ENCODE measurements at regions not wholly inside any gene's neighbourhood (a gene's known extent, or its start where the extent isn't known, plus 50 kb on each side); places are given as distances from the start of the nearest gene placed in this dataset.
"Not testable (repeated sequence)": the region's sequence is repeated elsewhere in the genome, so short reads cannot be mapped to it uniquely, and the experiment has no call there.

- H3K27ac ChIP-seq (ENCODE audit: control insufficient read depth, insufficient read depth, low read length): no peak overlapping the region
Observed at GRCh38 chr13:70218618-70219017, 110.4 kb upstream of the KLHL1 start.

GRCh38 chr13:70208968-70209367, 100.7 kb upstream of the KLHL1 start:
- H4K20me1 ChIP-seq (ENCODE audit: control insufficient read depth, extremely low read depth, insufficient read depth, low read length); H3K27me3 ChIP-seq (ENCODE audit: control insufficient read depth, extremely low read depth, insufficient read depth, low read length); H3K9me3 ChIP-seq (ENCODE audit: control insufficient read depth, low read depth, low read length); DNase-seq (ENCODE audit: low read depth, low spot score); H3K79me2 ChIP-seq (ENCODE audit: control insufficient read depth, insufficient read depth, low read length); H3K4me3 ChIP-seq (ENCODE audit: control insufficient read depth in 2 of 3, extremely low read depth in 1 of 3, insufficient read depth in 2 of 3, low read depth in 1 of 3, low read length in 3 of 3); FAIRE-seq; H3K9ac ChIP-seq (ENCODE audit: control insufficient read depth, extremely low read depth, insufficient read depth, low read length); H3K9me1 ChIP-seq (ENCODE audit: control insufficient read depth, extremely low read depth, insufficient read depth, low read length); H3K4me1 ChIP-seq (ENCODE audit: control insufficient read depth, extremely low read depth, insufficient read depth, low read length); dilution Hi-C loops (cut with MboI; ENCODE audit: extremely low pct_ligation_motif_present, low sequenced_read_pairs); H3K36me3 ChIP-seq (ENCODE audit: control insufficient read depth in 2 of 2, extremely low read depth in 1 of 2, insufficient read depth in 2 of 2, low read length in 2 of 2); H2AFZ ChIP-seq (ENCODE audit: control insufficient read depth, low read length); H3K27ac ChIP-seq (ENCODE audit: control insufficient read depth, insufficient read depth, low read length); H3K4me2 ChIP-seq (ENCODE audit: control insufficient read depth, extremely low read depth, insufficient read depth, low read depth, low read length): not testable (repeated sequence)

More at GRCh38 chr13:70218618-70219017, 110.4 kb upstream of the KLHL1 start:
- DNase-seq (ENCODE audit: low read depth, low spot score): no peak
- no peaks in the 10 kb centered on the region for H3K9me3 ChIP-seq (ENCODE audit: control insufficient read depth, low read depth, low read length)
- H3K9ac ChIP-seq (ENCODE audit: control insufficient read depth, extremely low read depth, insufficient read depth, low read length): no peak overlapping the region
- no peak overlapping the region for H3K4me2 ChIP-seq (ENCODE audit: control insufficient read depth, extremely low read depth, insufficient read depth, low read depth, low read length)
- H4K20me1 ChIP-seq (ENCODE audit: control insufficient read depth, extremely low read depth, insufficient read depth, low read length): no peaks in the 10 kb centered on the region
- no peaks in the 10 kb centered on the region for H3K4me1 ChIP-seq (ENCODE audit: control insufficient read depth, extremely low read depth, insufficient read depth, low read length)
- dilution Hi-C loops (cut with MboI; ENCODE audit: extremely low pct_ligation_motif_present, low sequenced_read_pairs): no loop called here
- H3K27me3 ChIP-seq (ENCODE audit: control insufficient read depth, extremely low read depth, insufficient read depth, low read length): no peaks in the 10 kb centered on the region
- H2AFZ ChIP-seq (ENCODE audit: control insufficient read depth, low read length): no peak overlapping the region
- H3K36me3 ChIP-seq (ENCODE audit: control insufficient read depth in 2 of 2, extremely low read depth in 1 of 2, insufficient read depth in 2 of 2, low read length in 2 of 2): no peaks in the 10 kb centered on the region
- H3K4me3 ChIP-seq (ENCODE audit: control insufficient read depth in 2 of 3, extremely low read depth in 1 of 3, insufficient read depth in 2 of 3, low read depth in 1 of 3, low read length in 3 of 3): no peak overlapping the region
- FAIRE-seq: no peak
- H3K9me1 ChIP-seq (ENCODE audit: control insufficient read depth, extremely low read depth, insufficient read depth, low read length): no peaks in the 10 kb centered on the region
- no peaks in the 10 kb centered on the region for H3K79me2 ChIP-seq (ENCODE audit: control insufficient read depth, insufficient read depth, low read length)
- TF ChIP-seq CTCF (optimal IDR thresholded peaks at IDR 0.05 in 1 of 3, IDR thresholded peaks at IDR 0.05 in 1 of 3, conservative IDR thresholded peaks at IDR 0.05 in 1 of 3; ENCODE audit: extremely low read depth in 1 of 3, insufficient read depth in 2 of 3, low read length in 3 of 3) (no peak), EZH2 (IDR thresholded peaks at IDR 0.05; ENCODE audit: low read length) (no peak)

- no peaks in the 10 kb centered on the region for H3K79me2 ChIP-seq (ENCODE audit: control insufficient read depth, insufficient read depth, low read length)
- H3K4me3 ChIP-seq (ENCODE audit: control insufficient read depth in 2 of 3, extremely low read depth in 1 of 3, insufficient read depth in 2 of 3, low read depth in 1 of 3, low read length in 3 of 3): no peak overlapping the region
- H4K20me1 ChIP-seq (ENCODE audit: control insufficient read depth, extremely low read depth, insufficient read depth, low read length): no peaks in the 10 kb centered on the region
- no peaks in the 10 kb centered on the region for H3K9me1 ChIP-seq (ENCODE audit: control insufficient read depth, extremely low read depth, insufficient read depth, low read length)
- H3K9ac ChIP-seq (ENCODE audit: control insufficient read depth, extremely low read depth, insufficient read depth, low read length): no peak overlapping the region
- H3K9me3 ChIP-seq (ENCODE audit: control insufficient read depth, low read depth, low read length): peaks cover 3% of the 10 kb centered on the region
- no peaks in the 10 kb centered on the region for H3K36me3 ChIP-seq (ENCODE audit: control insufficient read depth in 2 of 2, extremely low read depth in 1 of 2, insufficient read depth in 2 of 2, low read length in 2 of 2)
- dilution Hi-C loops (cut with MboI; ENCODE audit: extremely low pct_ligation_motif_present, low sequenced_read_pairs): no loop called here
- no peaks in the 10 kb centered on the region for H3K4me1 ChIP-seq (ENCODE audit: control insufficient read depth, extremely low read depth, insufficient read depth, low read length)
- H3K27ac ChIP-seq (ENCODE audit: control insufficient read depth, insufficient read depth, low read length): no peak overlapping the region
- H3K27me3 ChIP-seq (ENCODE audit: control insufficient read depth, extremely low read depth, insufficient read depth, low read length): no peaks in the 10 kb centered on the region
- no peak overlapping the region for H2AFZ ChIP-seq (ENCODE audit: control insufficient read depth, low read length)
- H3K4me2 ChIP-seq (ENCODE audit: control insufficient read depth, extremely low read depth, insufficient read depth, low read depth, low read length): no peak overlapping the region
- no peak for FAIRE-seq
- no peak for TF ChIP-seq CTCF (optimal IDR thresholded peaks at IDR 0.05 in 1 of 3, IDR thresholded peaks at IDR 0.05 in 1 of 3, conservative IDR thresholded peaks at IDR 0.05 in 1 of 3; ENCODE audit: extremely low read depth in 1 of 3, insufficient read depth in 2 of 3, low read length in 3 of 3)
- no peak for TF ChIP-seq EZH2 (IDR thresholded peaks at IDR 0.05; ENCODE audit: low read length)
- no peak for DNase-seq (ENCODE audit: low read depth, low spot score)
Observed at GRCh38 chr13:70206671-70207070, 98.4 kb upstream of the KLHL1 start.
